ENCODE measurements at regions not wholly inside any gene's neighbourhood (a gene's known extent, or its start where the extent isn't known, plus 50 kb on each side); places are given as distances from the start of the nearest gene placed in this dataset.

GRCh38 chr10:2731940-2732339 lies 335.4 kb upstream of the PFKP start:
- no peak overlapping the region for H3K56ac ChIP-seq (ENCODE audit: insufficient read length, low read depth, low read length)
- Mint-ChIP-seq H3K27me3 (ENCODE audit: low read depth) (peaks cover 2% of the 10 kb centered on the region; the same call in 1 of the 2 replicates), H3K36me3 (ENCODE audit: insufficient read depth in 1 of 3, low read depth in 3 of 3) (no peaks in the 10 kb centered on the region)

More at GRCh38 chr10:2731940-2732339, 335.4 kb upstream of the PFKP start:
- Histone ChIP-seq H3K79me1 (ENCODE audit: insufficient read depth, low read depth, low read length, poor library complexity, severe bottlenecking) (no peaks in the 10 kb centered on the region), H3K79me2 (ENCODE audit: insufficient read depth, low read length) (no peaks in the 10 kb centered on the region), H3K4me2 (ENCODE audit: insufficient read depth, insufficient read length, low read length) (no peak overlapping the region), H3K23me2 (ENCODE audit: insufficient read length, low read depth, low read length, poor library complexity, severe bottlenecking) (no peaks in the 10 kb centered on the region), H2BK15ac (ENCODE audit: low read depth, low read length) (no peak overlapping the region), H4K91ac (ENCODE audit: insufficient read length, low read depth, low read length) (no peak overlapping the region), H2AK5ac (ENCODE audit: insufficient read length, low read length) (no peak overlapping the region), H4K20me1 (ENCODE audit: control insufficient read depth, insufficient read depth, insufficient read length) (no peaks in the 10 kb centered on the region), H2BK5ac (ENCODE audit: insufficient read length, low read length) (no peak overlapping the region), H3K27me3 (ENCODE audit: insufficient read depth, low read length) (no peaks in the 10 kb centered on the region), H3K27ac (ENCODE audit: insufficient read length, low read depth, low read length) (no peak overlapping the region), H3K4ac (ENCODE audit: low read depth, low read length) (no peak overlapping the region), H3K9ac (ENCODE audit: extremely low read depth, insufficient read length, low read length) (no peak overlapping the region), H2BK12ac (ENCODE audit: insufficient read length, low read depth, low read length) (no peak overlapping the region), H3K4me1 (ENCODE audit: insufficient read depth, low read length) (no peaks in the 10 kb centered on the region), H4K8ac (replicated peaks; ENCODE audit: insufficient read length, low read depth, low read length) (no peak overlapping the region), H3K14ac (ENCODE audit: insufficient read depth, low read length) (no peak overlapping the region), H3K18ac (ENCODE audit: insufficient read length, low read depth, low read length) (no peak overlapping the region), H2AFZ (ENCODE audit: low read length) (no peak overlapping the region), H2BK20ac (ENCODE audit: low read depth, low read length, poor library complexity, severe bottlenecking) (no peak overlapping the region), H3K9me3 (ENCODE audit: control insufficient read depth, low read depth, low read length) (no peaks in the 10 kb centered on the region), H3K23ac (ENCODE audit: insufficient read length, low read depth, low read length) (no peak overlapping the region), H3T11ph (ENCODE audit: low read length) (no peak overlapping the region), H4K5ac (ENCODE audit: insufficient read length, low read depth, low read length) (no peak overlapping the region), H2BK120ac (ENCODE audit: low read depth, low read length, poor library complexity, severe bottlenecking) (no peak overlapping the region)
- Mint-ChIP-seq H3K9me3 (peaks cover 0 to 3% of the 10 kb centered on the region in 2 experiments; a peak in 1 of 5 replicates), H3K4me3 (no peak overlapping the region), H3K4me1 (no peaks in the 10 kb centered on the region), H3K27ac (no peak overlapping the region)
- DNase-seq: no peak
- no CpG with 5 or more reads among the region's 5 CpGs for WGBS (ENCODE audit: extremely low coverage, insufficient read length, low lambda C conversion rate)
- TF ChIP-seq, protein P1, sequence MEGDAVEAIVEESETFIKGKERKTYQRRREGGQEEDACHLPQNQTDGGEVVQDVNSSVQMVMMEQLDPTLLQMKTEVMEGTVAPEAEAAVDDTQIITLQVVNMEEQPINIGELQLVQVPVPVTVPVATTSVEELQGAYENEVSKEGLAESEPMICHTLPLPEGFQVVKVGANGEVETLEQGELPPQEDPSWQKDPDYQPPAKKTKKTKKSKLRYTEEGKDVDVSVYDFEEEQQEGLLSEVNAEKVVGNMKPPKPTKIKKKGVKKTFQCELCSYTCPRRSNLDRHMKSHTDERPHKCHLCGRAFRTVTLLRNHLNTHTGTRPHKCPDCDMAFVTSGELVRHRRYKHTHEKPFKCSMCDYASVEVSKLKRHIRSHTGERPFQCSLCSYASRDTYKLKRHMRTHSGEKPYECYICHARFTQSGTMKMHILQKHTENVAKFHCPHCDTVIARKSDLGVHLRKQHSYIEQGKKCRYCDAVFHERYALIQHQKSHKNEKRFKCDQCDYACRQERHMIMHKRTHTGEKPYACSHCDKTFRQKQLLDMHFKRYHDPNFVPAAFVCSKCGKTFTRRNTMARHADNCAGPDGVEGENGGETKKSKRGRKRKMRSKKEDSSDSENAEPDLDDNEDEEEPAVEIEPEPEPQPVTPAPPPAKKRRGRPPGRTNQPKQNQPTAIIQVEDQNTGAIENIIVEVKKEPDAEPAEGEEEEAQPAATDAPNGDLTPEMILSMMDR (conservative IDR thresholded peaks at IDR 0.05): no peak
